Karpas-422 (cell line): ENCODE measurements at regions not wholly inside any gene's neighbourhood (a gene's known extent, or its start where the extent isn't known, plus 50 kb on each side); places are given as distances from the start of the nearest gene placed in this dataset.

ENCODE experiments used
- DNase-seq: peaks from one replicate; pipeline ENCODE4 v3.0.0-alpha.2; 2015
- H2AFZ ChIP-seq: fragments of 200-600 bp; sonication (generic); 2 replicates; pipeline ENCODE4 v1.6.1; 2014; ENCODE audit warnings: antibody characterized with exemption, low read length, mixed read lengths
- H3K27ac ChIP-seq: fragments of 200-600 bp; sonication (generic); 2 replicates; pipeline ENCODE4 v1.5.1; 2014; ENCODE audit warnings: mild to moderate bottlenecking, low read length, moderate library complexity
- H3K27me3 ChIP-seq: fragments of 200-600 bp; sonication (generic); 2 replicates; pipeline ENCODE4 v1.6.1; 2014; ENCODE audit warnings: low read length, mixed read lengths
- H3K36me3 ChIP-seq: fragments of 200-600 bp; sonication (generic); 2 replicates; pipeline ENCODE4 v1.6.1; 2014; ENCODE audit warnings: low read length, mixed read lengths; ENCODE audit not compliant: insufficient read depth
- H3K4me1 ChIP-seq: fragments of 200-600 bp; sonication (generic); 2 replicates; pipeline ENCODE4 v1.6.1; 2014; ENCODE audit warnings: mild to moderate bottlenecking, low read length, mixed read lengths
- H3K4me2 ChIP-seq: fragments of 200-600 bp; sonication (generic); 2 replicates; pipeline ENCODE4 v1.6.1; 2014; ENCODE audit warnings: low read length, low read depth, mild to moderate bottlenecking; ENCODE audit not compliant: poor library complexity, severe bottlenecking
- H3K4me3 ChIP-seq: fragments of 200-600 bp; sonication (generic); 2 replicates; pipeline ENCODE4 v1.5.1; 2014; ENCODE audit warnings: mild to moderate bottlenecking, antibody characterized with exemption, low read length, mixed read lengths
- H3K79me2 ChIP-seq: fragments of 200-600 bp; sonication (generic); 2 replicates; pipeline ENCODE4 v1.6.1; 2014; ENCODE audit warnings: mild to moderate bottlenecking, low read length, mixed read lengths
- H3K9ac ChIP-seq: fragments of 200-600 bp; sonication (generic); 2 replicates; pipeline ENCODE4 v1.6.0; 2014; ENCODE audit warnings: low read length
- H3K9me2 ChIP-seq: fragments of 200-600 bp; sonication (generic), shearing (Covaris generic); replicated peaks from 2 replicates; pipeline ENCODE4 v1.6.0; 2014; ENCODE audit warnings: mild to moderate bottlenecking, low read length, moderate library complexity; ENCODE audit not compliant: insufficient read depth
- H3K9me3 ChIP-seq: fragments of 300-700, 200-600 bp; sonication (generic); 2 replicates; pipeline ENCODE4 v1.6.1; 2014; ENCODE audit warnings: low read length, mixed read lengths
- H4K20me1 ChIP-seq: fragments of 200-600 bp; sonication (generic); 2 replicates; pipeline ENCODE4 v1.6.1; 2014; ENCODE audit warnings: mild to moderate bottlenecking, antibody characterized with exemption, low read length, low read depth; ENCODE audit not compliant: insufficient read depth

DNA sequence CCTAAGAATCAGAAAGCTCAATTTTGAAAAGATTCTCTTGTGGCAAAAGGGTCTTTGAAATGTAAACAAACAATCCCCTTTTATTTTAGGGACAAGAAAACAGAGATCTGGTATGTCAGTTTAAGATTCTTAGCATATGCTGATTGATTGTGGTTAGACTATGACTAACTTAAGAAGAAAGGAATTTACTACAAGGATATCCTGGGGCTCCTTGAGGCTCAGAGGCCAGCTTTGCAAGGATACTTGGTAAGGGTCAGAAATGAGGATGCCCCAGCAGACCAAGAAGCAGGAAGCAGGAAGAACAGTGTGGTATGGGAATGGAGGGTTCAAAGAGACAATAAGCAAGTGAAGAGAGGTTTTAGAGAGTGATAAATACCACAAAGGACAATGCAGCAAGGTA lies 474.6 kb downstream of the ETNK1 start:
- Histone ChIP-seq H2AFZ (no peak overlapping the region), H3K9me3 (no peaks in the 10 kb centered on the region)
- no peak for DNase-seq

DNA sequence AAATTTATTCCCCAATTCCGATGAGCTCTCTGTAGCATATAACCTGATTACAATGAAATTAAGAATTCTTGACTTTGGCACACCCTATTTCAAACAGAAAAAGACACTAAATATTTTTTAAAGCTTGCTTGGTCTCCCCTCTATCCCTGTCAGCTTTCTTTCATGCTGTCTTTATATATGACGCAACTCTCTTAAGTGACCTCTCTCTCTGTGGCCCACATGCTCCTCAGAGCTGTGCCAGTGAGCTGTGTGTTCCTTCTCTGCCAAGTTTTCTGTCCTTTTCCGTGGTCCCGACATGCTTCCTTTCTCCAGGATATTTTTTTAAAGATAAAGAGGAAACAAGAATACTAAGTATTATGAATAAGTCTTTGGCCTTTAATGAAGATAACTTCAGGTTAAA lies 484.0 kb downstream of the ETNK1 start:
- Histone ChIP-seq H4K20me1 (no peaks in the 10 kb centered on the region), H3K4me3 (no peak overlapping the region), H3K27ac (no peak overlapping the region), H3K79me2 (no peaks in the 10 kb centered on the region), H3K9me2 (no peaks in the 10 kb centered on the region), H2AFZ (no peak overlapping the region), H3K9ac (no peak overlapping the region), H3K27me3 (no peaks in the 10 kb centered on the region), H3K36me3 (no peaks in the 10 kb centered on the region), H3K4me1 (no peaks in the 10 kb centered on the region), H3K4me2 (no peak overlapping the region), H3K9me3 (no peaks in the 10 kb centered on the region)
- no peak for DNase-seq

More for the DNA sequence above, 474.6 kb downstream of the ETNK1 start:
- Histone ChIP-seq H3K4me3 (no peak overlapping the region), H3K27me3 (no peaks in the 10 kb centered on the region), H3K9me2 (no peaks in the 10 kb centered on the region), H3K4me2 (no peak overlapping the region), H4K20me1 (no peaks in the 10 kb centered on the region), H3K36me3 (no peaks in the 10 kb centered on the region), H3K9ac (no peak overlapping the region), H3K27ac (no peak overlapping the region), H3K4me1 (no peaks in the 10 kb centered on the region), H3K79me2 (no peaks in the 10 kb centered on the region)

DNA sequence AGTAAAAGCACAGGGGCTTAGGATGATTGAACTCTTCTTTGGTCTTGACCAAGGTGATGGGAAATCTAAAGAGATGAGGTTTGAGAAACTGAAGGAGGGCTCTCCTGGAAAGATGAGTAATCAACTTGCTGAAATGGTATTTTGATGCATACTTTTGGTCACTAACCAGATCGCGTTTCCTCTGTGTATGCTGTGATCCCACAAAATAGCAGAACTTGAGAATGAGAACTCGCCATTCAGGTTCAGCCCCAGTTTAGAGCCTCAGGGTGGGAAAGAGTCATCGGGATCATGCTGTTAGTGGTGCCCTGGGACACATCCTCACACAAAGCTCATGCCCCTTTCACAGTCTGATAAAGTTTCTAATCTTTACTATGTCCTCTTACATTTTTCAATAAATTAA lies 488.8 kb downstream of the ETNK1 start:
- Histone ChIP-seq H3K4me3 (no peak overlapping the region), H2AFZ (no peak overlapping the region)

DNA sequence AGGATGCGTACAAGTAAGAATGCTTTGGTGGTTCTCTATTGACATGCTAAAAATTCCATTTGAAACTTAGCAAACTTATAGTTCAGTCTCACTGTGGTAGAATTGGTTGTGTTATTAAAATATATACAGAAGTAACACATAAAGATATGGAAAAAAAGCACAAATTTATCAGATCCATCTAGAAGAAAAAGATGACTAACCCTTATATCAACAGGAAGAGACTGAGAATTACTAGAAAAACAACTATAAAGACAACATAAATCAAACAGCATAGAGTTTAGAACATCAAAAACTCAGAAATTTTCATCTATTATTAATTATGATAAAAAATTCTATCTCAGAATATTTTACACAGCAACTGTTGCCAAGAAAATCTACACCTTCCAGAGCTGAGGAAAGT lies 491.0 kb downstream of the ETNK1 start:
- Histone ChIP-seq H3K27ac (no peak overlapping the region), H3K9me2 (no peaks in the 10 kb centered on the region), H3K4me3 (no peak overlapping the region), H3K4me2 (no peak overlapping the region), H2AFZ (no peak overlapping the region), H3K36me3 (no peaks in the 10 kb centered on the region), H3K4me1 (peaks cover 4% of the 10 kb centered on the region), H3K9ac (no peak overlapping the region), H4K20me1 (no peaks in the 10 kb centered on the region), H3K27me3 (no peaks in the 10 kb centered on the region), H3K79me2 (no peaks in the 10 kb centered on the region), H3K9me3 (no peaks in the 10 kb centered on the region)
- no peak for DNase-seq

More for the DNA sequence above, 488.8 kb downstream of the ETNK1 start:
- H3K27me3 ChIP-seq = no peaks in the 10 kb centered on the region
- H3K4me1 ChIP-seq = no peaks in the 10 kb centered on the region
- no peaks in the 10 kb centered on the region for H3K9me2 ChIP-seq
- no peaks in the 10 kb centered on the region for H3K36me3 ChIP-seq
- no peak overlapping the region for H3K9ac ChIP-seq
- no peaks in the 10 kb centered on the region for H3K79me2 ChIP-seq
- H3K4me2 ChIP-seq = no peak overlapping the region
- H4K20me1 ChIP-seq = no peaks in the 10 kb centered on the region
- H3K27ac ChIP-seq = no peak overlapping the region
- no peaks in the 10 kb centered on the region for H3K9me3 ChIP-seq
- no peak for DNase-seq

DNA sequence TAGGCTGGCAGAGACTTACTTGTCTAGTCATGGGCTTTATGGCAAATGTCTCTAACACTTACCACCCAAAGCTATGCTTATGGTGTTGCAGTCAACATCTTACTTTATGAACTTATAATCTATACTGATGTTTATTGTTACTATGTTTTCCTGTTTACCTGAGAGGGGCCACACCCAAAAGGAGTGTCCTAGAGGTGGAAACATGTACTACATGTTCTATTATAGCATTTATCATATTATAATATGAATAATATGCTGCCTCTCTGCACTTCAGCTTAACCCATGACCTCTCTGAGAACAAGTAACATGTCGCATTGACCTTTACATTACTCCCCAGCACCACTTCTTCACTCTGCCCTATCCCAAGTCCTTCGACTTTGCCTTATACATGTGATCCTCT lies 501.8 kb downstream of the ETNK1 start:
- Histone ChIP-seq H3K4me1 (no peaks in the 10 kb centered on the region), H3K79me2 (no peaks in the 10 kb centered on the region), H3K27me3 (no peaks in the 10 kb centered on the region), H3K9me2 (no peaks in the 10 kb centered on the region), H2AFZ (no peak overlapping the region), H3K9ac (no peak overlapping the region), H3K4me2 (no peak overlapping the region), H4K20me1 (no peaks in the 10 kb centered on the region), H3K36me3 (no peaks in the 10 kb centered on the region), H3K4me3 (no peak overlapping the region), H3K27ac (no peak overlapping the region), H3K9me3 (no peaks in the 10 kb centered on the region)
- no peak for DNase-seq

DNA sequence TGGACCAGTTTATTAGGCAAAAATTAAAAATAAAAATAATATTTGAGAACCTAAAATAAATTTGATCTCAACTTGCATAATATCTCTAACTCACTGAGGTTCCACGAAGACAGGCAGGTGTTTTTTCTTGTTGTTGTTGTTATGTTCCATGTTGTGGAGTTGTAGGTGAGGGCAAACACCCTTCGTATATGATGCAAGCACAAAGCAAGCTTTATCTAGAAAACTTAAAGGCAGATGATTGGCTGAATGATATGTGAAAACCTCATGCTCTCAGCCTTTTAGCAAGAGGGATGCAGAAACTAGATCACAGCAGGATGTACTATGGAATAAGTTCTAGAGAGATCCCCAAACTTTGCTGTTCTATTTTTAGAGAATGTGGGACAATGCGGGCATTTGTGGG lies 502.7 kb downstream of the ETNK1 start:
- Histone ChIP-seq H3K79me2 (no peaks in the 10 kb centered on the region), H3K27me3 (no peaks in the 10 kb centered on the region), H3K9ac (no peak overlapping the region), H3K27ac (no peak overlapping the region), H3K36me3 (no peaks in the 10 kb centered on the region), H3K4me2 (no peak overlapping the region), H2AFZ (no peak overlapping the region), H4K20me1 (no peaks in the 10 kb centered on the region), H3K9me2 (no peaks in the 10 kb centered on the region), H3K9me3 (no peaks in the 10 kb centered on the region), H3K4me3 (no peak overlapping the region), H3K4me1 (no peaks in the 10 kb centered on the region)
- no peak for DNase-seq

DNA sequence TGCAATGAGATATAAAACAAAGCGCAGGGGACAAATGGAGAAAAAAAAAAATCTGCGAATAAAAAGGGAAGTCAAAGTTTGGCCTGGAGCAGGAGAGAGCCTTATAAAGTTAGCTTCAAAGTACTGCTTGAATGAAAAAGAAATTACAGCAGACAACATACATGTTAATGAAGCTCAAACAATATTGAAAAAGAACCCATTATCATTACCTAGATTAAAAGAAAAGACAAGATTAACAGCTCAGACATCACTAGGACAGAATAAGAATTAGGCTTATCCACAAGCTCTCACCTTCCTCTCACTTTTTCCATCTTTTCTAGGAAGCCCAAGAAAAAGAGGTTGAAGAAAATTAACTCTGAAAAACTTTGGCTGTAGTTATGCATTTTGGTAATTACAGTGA lies 503.5 kb downstream of the ETNK1 start:
- Histone ChIP-seq H3K79me2 (no peaks in the 10 kb centered on the region), H3K4me2 (no peak overlapping the region), H3K9me2 (no peaks in the 10 kb centered on the region), H3K4me1 (no peaks in the 10 kb centered on the region), H3K9ac (no peak overlapping the region), H3K4me3 (no peak overlapping the region), H3K27me3 (no peaks in the 10 kb centered on the region), H2AFZ (no peak overlapping the region), H3K9me3 (no peaks in the 10 kb centered on the region), H3K27ac (no peak overlapping the region), H4K20me1 (no peaks in the 10 kb centered on the region), H3K36me3 (no peaks in the 10 kb centered on the region)
- no peak for DNase-seq

DNA sequence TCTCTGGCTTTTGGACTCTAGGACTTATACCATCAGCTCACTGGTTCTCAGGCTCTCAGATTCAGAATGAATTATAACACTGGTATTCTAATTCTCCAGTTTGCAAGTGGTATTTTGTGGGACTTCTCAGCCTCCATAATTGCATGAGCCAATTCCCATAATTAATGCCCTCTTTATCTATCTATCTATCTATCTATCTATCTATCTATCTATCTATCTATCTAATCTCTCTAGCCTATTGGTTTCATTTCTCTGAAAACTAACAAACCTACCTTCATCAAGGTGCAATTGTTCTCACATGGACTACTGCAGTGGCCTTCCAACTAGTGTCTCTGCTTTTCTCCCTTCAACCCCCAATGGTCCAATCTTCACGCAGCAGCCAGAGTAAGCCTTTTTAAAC lies 507.4 kb downstream of the ETNK1 start:
- Histone ChIP-seq H4K20me1 (no peaks in the 10 kb centered on the region), H3K27ac (no peak overlapping the region), H3K4me1 (no peaks in the 10 kb centered on the region), H3K36me3 (no peaks in the 10 kb centered on the region), H3K9me2 (no peaks in the 10 kb centered on the region), H3K4me3 (no peak overlapping the region), H3K27me3 (no peaks in the 10 kb centered on the region), H3K9ac (no peak overlapping the region), H3K4me2 (no peak overlapping the region), H2AFZ (no peak overlapping the region), H3K9me3 (no peaks in the 10 kb centered on the region), H3K79me2 (no peaks in the 10 kb centered on the region)
- no peak for DNase-seq

DNA sequence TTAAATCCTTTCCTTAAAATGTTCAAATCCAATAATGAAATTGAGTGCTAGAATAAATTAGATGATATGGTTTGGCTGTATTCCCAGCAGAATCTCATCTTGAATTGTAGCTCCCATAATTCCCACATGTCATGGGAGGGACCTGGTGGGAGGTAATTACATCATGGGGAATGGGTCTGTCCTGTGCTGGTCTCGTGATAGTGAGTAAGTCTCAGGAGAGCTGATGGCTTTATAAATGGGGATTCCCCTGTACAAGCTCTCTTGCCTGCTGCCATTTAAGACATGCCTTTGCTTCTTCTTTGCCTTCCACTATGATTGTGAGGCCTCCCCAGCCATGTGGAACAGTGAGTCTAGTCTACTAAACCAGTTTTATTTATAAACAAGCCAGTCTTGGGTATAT lies 508.5 kb downstream of the ETNK1 start:
- no peaks in the 10 kb centered on the region for H3K36me3 ChIP-seq
- H3K79me2 ChIP-seq = no peaks in the 10 kb centered on the region
- H3K4me3 ChIP-seq = no peak overlapping the region
- no peaks in the 10 kb centered on the region for H3K27me3 ChIP-seq
- no peak overlapping the region for H2AFZ ChIP-seq
- H3K9me2 ChIP-seq = no peaks in the 10 kb centered on the region
- no peak for DNase-seq
- no peak overlapping the region for H3K27ac ChIP-seq
- no peaks in the 10 kb centered on the region for H3K4me1 ChIP-seq
- no peak overlapping the region for H3K4me2 ChIP-seq
- no peak overlapping the region for H3K9ac ChIP-seq
- H3K9me3 ChIP-seq = no peaks in the 10 kb centered on the region
- H4K20me1 ChIP-seq = no peaks in the 10 kb centered on the region
